ENCODE measurements at regions not wholly inside any gene's neighbourhood (a gene's known extent, or its start where the extent isn't known, plus 50 kb on each side); places are given as distances from the start of the nearest gene placed in this dataset.

DNA sequence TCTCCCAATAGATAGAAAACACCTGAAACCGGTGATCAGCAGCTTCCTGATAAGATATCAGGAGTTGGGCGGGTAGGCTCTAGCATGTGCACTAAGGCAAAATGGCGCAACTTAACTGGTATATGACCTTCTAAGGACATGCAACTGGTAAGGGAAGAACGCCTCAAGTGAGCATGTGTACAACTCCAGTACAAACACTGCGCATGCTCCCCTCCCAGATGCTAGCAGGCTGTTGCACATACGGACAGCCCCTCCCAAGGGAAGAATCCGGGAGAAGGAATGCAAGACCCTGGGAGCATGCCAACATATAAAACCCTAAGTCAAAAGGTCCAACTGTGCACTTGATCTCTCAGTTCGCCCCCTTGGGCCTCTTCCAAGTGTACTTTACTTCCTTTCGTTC, 110.8 kb downstream of the TSEN15 start:
- Histone ChIP-seq H3K23me2 (ENCODE audit: insufficient read length, low read depth, low read length, poor library complexity, severe bottlenecking) (no peaks in the 10 kb centered on the region), H2AFZ (ENCODE audit: low read length) (no peak overlapping the region), H3T11ph (ENCODE audit: low read length) (no peak overlapping the region), H4K91ac (ENCODE audit: insufficient read length, low read depth, low read length) (no peak overlapping the region), H2BK15ac (ENCODE audit: low read depth, low read length) (no peak overlapping the region), H4K20me1 (ENCODE audit: control insufficient read depth, insufficient read depth, insufficient read length) (no peaks in the 10 kb centered on the region), H3K79me2 (ENCODE audit: insufficient read depth, low read length) (no peaks in the 10 kb centered on the region), H2BK5ac (ENCODE audit: insufficient read length, low read length) (no peak overlapping the region), H4K5ac (ENCODE audit: insufficient read length, low read depth, low read length) (no peak overlapping the region), H3K23ac (ENCODE audit: insufficient read length, low read depth, low read length) (no peak overlapping the region), H3K56ac (ENCODE audit: insufficient read length, low read depth, low read length) (no peak overlapping the region), H3K9ac (ENCODE audit: extremely low read depth, insufficient read length, low read length) (no peak overlapping the region), H3K27me3 (ENCODE audit: insufficient read depth, low read length) (no peaks in the 10 kb centered on the region), H3K9me3 (ENCODE audit: control insufficient read depth, low read depth, low read length) (no peaks in the 10 kb centered on the region), H3K4me2 (ENCODE audit: insufficient read depth, insufficient read length, low read length) (no peak overlapping the region), H3K4me1 (ENCODE audit: insufficient read depth, low read length) (0 out of 2 replicates have a peak, but pooled peaks cover 3% of the 10 kb centered on the region), H2AK5ac (ENCODE audit: insufficient read length, low read length) (no peak overlapping the region), H2BK120ac (ENCODE audit: low read depth, low read length, poor library complexity, severe bottlenecking) (no peak overlapping the region), H2BK20ac (ENCODE audit: low read depth, low read length, poor library complexity, severe bottlenecking) (no peak overlapping the region), H3K18ac (ENCODE audit: insufficient read length, low read depth, low read length) (no peak overlapping the region), H2BK12ac (ENCODE audit: insufficient read length, low read depth, low read length) (no peak overlapping the region), H4K8ac (replicated peaks; ENCODE audit: insufficient read length, low read depth, low read length) (no peak overlapping the region), H3K14ac (ENCODE audit: insufficient read depth, low read length) (no peak overlapping the region), H3K4ac (ENCODE audit: low read depth, low read length) (no peak overlapping the region), H3K79me1 (ENCODE audit: insufficient read depth, low read depth, low read length, poor library complexity, severe bottlenecking) (no peaks in the 10 kb centered on the region), H3K27ac (ENCODE audit: insufficient read length, low read depth, low read length) (no peak overlapping the region)
- TF ChIP-seq, protein P1, sequence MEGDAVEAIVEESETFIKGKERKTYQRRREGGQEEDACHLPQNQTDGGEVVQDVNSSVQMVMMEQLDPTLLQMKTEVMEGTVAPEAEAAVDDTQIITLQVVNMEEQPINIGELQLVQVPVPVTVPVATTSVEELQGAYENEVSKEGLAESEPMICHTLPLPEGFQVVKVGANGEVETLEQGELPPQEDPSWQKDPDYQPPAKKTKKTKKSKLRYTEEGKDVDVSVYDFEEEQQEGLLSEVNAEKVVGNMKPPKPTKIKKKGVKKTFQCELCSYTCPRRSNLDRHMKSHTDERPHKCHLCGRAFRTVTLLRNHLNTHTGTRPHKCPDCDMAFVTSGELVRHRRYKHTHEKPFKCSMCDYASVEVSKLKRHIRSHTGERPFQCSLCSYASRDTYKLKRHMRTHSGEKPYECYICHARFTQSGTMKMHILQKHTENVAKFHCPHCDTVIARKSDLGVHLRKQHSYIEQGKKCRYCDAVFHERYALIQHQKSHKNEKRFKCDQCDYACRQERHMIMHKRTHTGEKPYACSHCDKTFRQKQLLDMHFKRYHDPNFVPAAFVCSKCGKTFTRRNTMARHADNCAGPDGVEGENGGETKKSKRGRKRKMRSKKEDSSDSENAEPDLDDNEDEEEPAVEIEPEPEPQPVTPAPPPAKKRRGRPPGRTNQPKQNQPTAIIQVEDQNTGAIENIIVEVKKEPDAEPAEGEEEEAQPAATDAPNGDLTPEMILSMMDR (conservative IDR thresholded peaks at IDR 0.05) = no peak
- WGBS (ENCODE audit: extremely low coverage, insufficient read length, low lambda C conversion rate) = no CpG with 5 or more reads among the region's 9 CpGs
- no peak for DNase-seq
- H3K27ac Mint-ChIP-seq = no peak overlapping the region
- H3K36me3 Mint-ChIP-seq (ENCODE audit: insufficient read depth in 1 of 3, low read depth in 3 of 3) = no peaks in the 10 kb centered on the region
- H3K4me3 Mint-ChIP-seq = no peak overlapping the region
- H3K9me3 Mint-ChIP-seq = no peaks in the 10 kb centered on the region
- H3K4me1 Mint-ChIP-seq = peaks cover 0 to 3% of the 10 kb centered on the region in 2 experiments; a peak in 1 of 4 replicates
- H3K27me3 Mint-ChIP-seq (ENCODE audit: low read depth) = no peaks in the 10 kb centered on the region
